ENCODE measurements at regions not wholly inside any gene's neighbourhood (a gene's known extent, or its start where the extent isn't known, plus 50 kb on each side); places are given as distances from the start of the nearest gene placed in this dataset.
"Not testable (repeated sequence)": the region's sequence is repeated elsewhere in the genome, so short reads cannot be mapped to it uniquely, and the experiment has no call there.

DNA sequence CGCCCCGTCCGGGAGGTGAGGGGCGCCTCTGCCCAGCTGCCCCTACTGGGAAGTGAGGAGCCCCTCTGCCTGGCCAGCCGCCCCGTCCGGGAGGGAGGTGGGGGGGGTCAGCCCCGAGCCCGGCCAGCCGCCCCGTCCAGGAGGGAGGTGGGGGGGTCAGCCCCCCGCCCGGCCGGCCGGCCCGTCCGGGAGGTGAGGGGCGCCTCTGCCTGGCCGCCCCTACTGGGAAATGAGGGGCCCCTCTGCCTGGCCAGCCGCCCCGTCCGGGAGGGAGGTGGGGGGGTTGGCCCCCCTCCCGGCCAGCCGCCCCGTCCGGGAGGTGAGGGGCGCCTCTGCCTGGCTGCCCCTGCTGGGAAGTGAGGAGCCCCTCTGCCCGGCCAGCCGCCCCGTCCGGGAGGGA, 57.2 kb upstream of the ZNF746 start:
- H3K36me3 ChIP-seq (ENCODE audit: insufficient read depth, low read length), result peaks cover 50% of the 10 kb centered on the region
- H3K4me1 ChIP-seq (ENCODE audit: control insufficient read depth, insufficient read depth, low read length); H3K9me3 ChIP-seq (replicated peaks; ENCODE audit: low read length); H3K4me3 ChIP-seq (ENCODE audit: low read length); H3K27me3 ChIP-seq (ENCODE audit: control insufficient read depth, insufficient read depth, low read length); H3K4me2 ChIP-seq (ENCODE audit: low read length); H3K9ac ChIP-seq (ENCODE audit: low read depth, low read length): not testable (repeated sequence)

DNA sequence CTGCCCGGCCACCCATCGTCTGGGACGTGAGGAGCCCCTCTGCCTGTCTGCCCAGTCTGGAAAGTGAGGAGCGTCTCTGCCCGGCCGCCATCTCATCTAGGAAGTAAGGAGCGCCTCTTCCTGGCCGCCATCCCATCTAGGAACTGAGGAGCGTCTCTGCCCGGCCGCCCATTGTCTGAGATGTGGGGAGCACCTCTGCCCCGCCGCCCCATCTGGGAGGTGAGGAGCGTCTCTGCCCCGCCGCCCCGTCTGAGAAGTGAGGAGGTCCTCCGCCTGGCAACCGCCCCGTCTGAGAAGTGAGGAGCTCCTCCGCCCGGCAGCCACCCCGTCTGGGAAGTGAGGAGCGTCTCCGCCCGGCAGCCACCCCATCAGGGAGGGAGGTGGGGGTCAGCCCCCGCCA, 56.4 kb upstream of the ZNF746 start:
- not testable (repeated sequence) for H3K9me3 ChIP-seq (replicated peaks; ENCODE audit: low read length); H3K4me3 ChIP-seq (ENCODE audit: low read length); H3K27me3 ChIP-seq (ENCODE audit: control insufficient read depth, insufficient read depth, low read length); H3K4me1 ChIP-seq (ENCODE audit: control insufficient read depth, insufficient read depth, low read length); H3K9ac ChIP-seq (ENCODE audit: low read depth, low read length); H3K4me2 ChIP-seq (ENCODE audit: low read length)
- peaks cover 57% of the 10 kb centered on the region for H3K36me3 ChIP-seq (ENCODE audit: insufficient read depth, low read length)

DNA sequence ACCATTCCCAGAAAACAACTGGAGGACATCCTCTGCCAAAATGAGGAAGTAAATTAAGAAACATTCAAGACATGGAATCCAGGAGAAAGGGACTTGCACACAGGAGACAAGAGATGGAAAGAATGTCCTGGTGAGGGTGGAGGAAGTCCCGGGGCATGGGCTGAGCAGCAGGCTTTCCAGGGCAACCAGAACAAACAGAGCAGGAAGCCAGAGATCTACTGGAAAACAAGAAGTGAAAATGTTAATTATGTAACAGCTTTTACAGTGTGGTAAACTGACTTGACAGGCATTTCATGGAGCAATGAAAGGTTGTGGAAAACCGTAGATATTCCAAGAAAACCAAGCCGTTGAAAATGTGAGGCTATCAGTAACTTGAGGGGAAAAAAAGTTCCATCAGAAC, 55.2 kb upstream of the ZNF746 start:
- H3K9me3 ChIP-seq (replicated peaks; ENCODE audit: low read length), result no peaks in the 10 kb centered on the region
- no peaks in the 10 kb centered on the region for H3K27me3 ChIP-seq (ENCODE audit: control insufficient read depth, insufficient read depth, low read length)
- no peaks in the 10 kb centered on the region for H3K4me1 ChIP-seq (ENCODE audit: control insufficient read depth, insufficient read depth, low read length)
- no peak overlapping the region for H3K4me3 ChIP-seq (ENCODE audit: low read length)
- H3K36me3 ChIP-seq (ENCODE audit: insufficient read depth, low read length), result peaks cover 59% of the 10 kb centered on the region
- no peak overlapping the region for H3K4me2 ChIP-seq (ENCODE audit: low read length)
- no peak overlapping the region for H3K9ac ChIP-seq (ENCODE audit: low read depth, low read length)
